IPS-20b (cell line): ENCODE measurements at regions not wholly inside any gene's neighbourhood (a gene's known extent, or its start where the extent isn't known, plus 50 kb on each side); places are given as distances from the start of the nearest gene placed in this dataset.

Source experiments
- H3K27ac ChIP-seq: one replicate; pipeline ENCODE4 v1.5.1; 2013; ENCODE audit warnings: low read length
- H3K27me3 ChIP-seq: 2 replicates; pipeline ENCODE4 v1.6.1; 2013; ENCODE audit warnings: mild to moderate bottlenecking, low read length, inconsistent platforms; ENCODE audit not compliant: insufficient read depth
- H3K36me3 ChIP-seq: 2 replicates; pipeline ENCODE4 v1.6.1; 2013; ENCODE audit warnings: low read depth, mild to moderate bottlenecking, inconsistent platforms, low read length, moderate library complexity; ENCODE audit not compliant: insufficient read depth
- H3K4me1 ChIP-seq: 2 replicates; pipeline ENCODE4 v1.6.1; 2013; ENCODE audit warnings: mild to moderate bottlenecking, control low read depth, inconsistent platforms, low read length, moderate library complexity; ENCODE audit not compliant: insufficient read depth
- H3K4me3 ChIP-seq: 2 replicates; pipeline ENCODE4 v1.5.1; 2013; ENCODE audit warnings: mild to moderate bottlenecking, low read length, inconsistent platforms
- H3K9ac ChIP-seq: 2 replicates; pipeline ENCODE4 v1.6.1; 2013; ENCODE audit warnings: low read depth, mild to moderate bottlenecking, inconsistent platforms, low read length, moderate library complexity
- H3K9me3 ChIP-seq: 2 replicates; pipeline ENCODE4 v1.6.1; 2013; ENCODE audit warnings: mild to moderate bottlenecking, low read depth, low read length, inconsistent platforms; ENCODE audit not compliant: insufficient read depth

DNA sequence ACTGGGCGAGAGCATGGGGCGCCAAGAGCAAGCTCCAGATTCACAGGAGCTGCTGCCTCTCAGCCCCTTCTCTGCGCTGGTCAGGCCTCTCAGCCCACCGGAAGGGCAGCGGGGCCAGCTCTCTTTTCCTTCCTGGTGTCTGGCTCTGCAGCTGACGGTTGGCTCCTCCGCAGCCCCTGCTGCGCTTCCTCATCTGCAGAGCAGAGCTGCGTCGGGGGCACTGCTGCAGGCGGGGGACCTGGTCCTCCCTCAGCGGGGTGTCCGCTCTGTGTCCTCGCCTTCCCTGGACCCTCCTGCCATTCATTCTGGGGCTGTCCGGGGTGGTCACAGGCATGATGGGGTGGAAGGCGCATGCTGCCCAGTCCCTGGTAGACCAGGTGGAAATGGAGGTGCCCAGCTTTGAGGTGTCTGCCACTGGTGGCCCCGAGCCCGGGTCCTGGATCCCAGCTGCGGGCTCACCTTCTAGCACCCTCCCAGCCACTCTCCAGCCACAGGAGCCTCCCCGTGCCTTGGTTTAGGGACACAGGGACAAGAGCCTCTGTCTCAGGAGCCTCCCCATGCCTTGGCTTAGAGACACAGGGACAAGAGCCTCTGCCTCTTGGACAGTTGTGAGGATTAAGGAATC is 84.8 kb downstream of the IRF8 start:
- H3K4me1 ChIP-seq, result no peaks in the 10 kb centered on the region
- H3K9me3 ChIP-seq, result no peaks in the 10 kb centered on the region
- H3K9ac ChIP-seq, result no peak overlapping the region
- H3K27me3 ChIP-seq, result no peaks in the 10 kb centered on the region
- no peak overlapping the region for H3K27ac ChIP-seq
- no peak overlapping the region for H3K4me3 ChIP-seq
- no peaks in the 10 kb centered on the region for H3K36me3 ChIP-seq

DNA sequence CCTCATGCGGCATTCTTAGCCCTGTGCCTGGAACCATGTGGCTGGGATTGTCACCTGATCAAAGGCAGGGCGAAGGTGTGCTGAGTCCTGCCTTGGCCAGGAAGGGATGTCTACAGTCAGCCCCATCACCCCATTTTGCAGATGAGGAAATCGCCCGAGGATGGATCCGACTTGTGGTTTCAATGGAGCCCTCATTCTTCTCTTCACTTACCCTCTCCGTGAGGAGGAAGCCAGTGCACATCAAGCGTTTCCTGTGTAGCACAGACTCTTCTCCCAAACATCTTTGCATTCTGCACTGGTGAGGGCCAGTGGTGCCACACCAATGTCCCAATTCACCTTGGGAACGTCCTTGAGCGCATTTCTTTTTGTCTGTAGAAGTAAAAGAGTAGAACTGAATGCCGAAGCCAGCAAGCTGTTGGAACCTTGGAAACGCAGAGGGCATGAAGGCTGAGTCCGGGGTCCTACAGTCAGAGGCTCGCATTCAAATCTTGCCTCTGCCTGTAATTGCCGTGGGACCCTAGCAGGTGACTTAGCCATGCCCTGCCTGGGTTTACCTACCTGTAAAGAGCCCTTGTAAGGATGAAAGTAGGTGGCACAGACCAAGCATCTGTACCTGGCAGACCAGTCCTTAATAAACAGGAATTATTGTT is 85.4 kb downstream of the IRF8 start:
- Histone ChIP-seq H3K9ac (no peak overlapping the region), H3K9me3 (no peaks in the 10 kb centered on the region), H3K4me1 (no peaks in the 10 kb centered on the region), H3K4me3 (no peak overlapping the region), H3K27me3 (no peaks in the 10 kb centered on the region), H3K36me3 (no peaks in the 10 kb centered on the region), H3K27ac (no peak overlapping the region)

GRCh38 chr16:85984947-85985451 is 86.0 kb downstream of the IRF8 start:
- H3K36me3 ChIP-seq, result no peaks in the 10 kb centered on the region
- H3K27ac ChIP-seq, result no peak overlapping the region
- H3K9ac ChIP-seq, result no peak overlapping the region
- H3K4me1 ChIP-seq, result no peaks in the 10 kb centered on the region
- no peaks in the 10 kb centered on the region for H3K9me3 ChIP-seq
- no peaks in the 10 kb centered on the region for H3K27me3 ChIP-seq
- no peak overlapping the region for H3K4me3 ChIP-seq

GRCh38 chr16:85986931-85987749 is 88.2 kb downstream of the IRF8 start:
- no peak overlapping the region for H3K4me3 ChIP-seq
- no peak overlapping the region for H3K27ac ChIP-seq
- H3K4me1 ChIP-seq, result no peaks in the 10 kb centered on the region
- H3K9me3 ChIP-seq, result no peaks in the 10 kb centered on the region
- no peaks in the 10 kb centered on the region for H3K27me3 ChIP-seq
- no peaks in the 10 kb centered on the region for H3K36me3 ChIP-seq
- no peak overlapping the region for H3K9ac ChIP-seq

DNA sequence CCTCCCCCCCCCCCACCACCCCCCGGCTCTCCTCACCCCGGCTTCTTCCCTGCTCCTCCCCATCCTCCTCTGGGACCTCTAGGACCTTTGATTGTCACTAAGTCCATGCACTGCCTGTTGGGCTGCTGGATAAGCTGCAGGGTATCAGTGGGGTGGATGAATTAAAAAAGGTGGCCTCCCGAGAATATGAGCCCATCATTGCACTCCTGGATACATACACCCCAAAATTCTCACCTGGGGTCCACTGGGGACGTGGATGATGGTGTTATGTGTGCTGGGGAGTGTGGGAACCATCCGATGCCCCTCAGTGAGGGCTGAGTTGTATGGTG is 88.8 kb downstream of the IRF8 start:
- no peaks in the 10 kb centered on the region for H3K36me3 ChIP-seq
- H3K9ac ChIP-seq, result no peak overlapping the region
- no peak overlapping the region for H3K27ac ChIP-seq
- no peaks in the 10 kb centered on the region for H3K27me3 ChIP-seq
- no peaks in the 10 kb centered on the region for H3K9me3 ChIP-seq
- no peak overlapping the region for H3K4me3 ChIP-seq
- no peaks in the 10 kb centered on the region for H3K4me1 ChIP-seq

GRCh38 chr16:85988306-85988705 is 89.3 kb downstream of the IRF8 start:
- no peaks in the 10 kb centered on the region for H3K27me3 ChIP-seq

GRCh38 chr16:85988723-85989313 is 89.9 kb downstream of the IRF8 start:
- H3K9me3 ChIP-seq, result no peaks in the 10 kb centered on the region
- no peak overlapping the region for H3K4me3 ChIP-seq
- no peaks in the 10 kb centered on the region for H3K4me1 ChIP-seq
- H3K9ac ChIP-seq, result no peak overlapping the region
- H3K27me3 ChIP-seq, result no peaks in the 10 kb centered on the region
- H3K27ac ChIP-seq, result no peak overlapping the region
- H3K36me3 ChIP-seq, result no peaks in the 10 kb centered on the region

More at GRCh38 chr16:85988306-85988705, 89.3 kb downstream of the IRF8 start:
- no peak overlapping the region for H3K9ac ChIP-seq
- H3K36me3 ChIP-seq, result no peaks in the 10 kb centered on the region
- H3K4me1 ChIP-seq, result no peaks in the 10 kb centered on the region
- H3K27ac ChIP-seq, result no peak overlapping the region
- H3K9me3 ChIP-seq, result no peaks in the 10 kb centered on the region
- H3K4me3 ChIP-seq, result no peak overlapping the region

GRCh38 chr16:85989376-85989775 is 90.4 kb downstream of the IRF8 start:
- H3K9me3 ChIP-seq, result no peaks in the 10 kb centered on the region
- no peaks in the 10 kb centered on the region for H3K36me3 ChIP-seq
- H3K27me3 ChIP-seq, result no peaks in the 10 kb centered on the region
- H3K4me1 ChIP-seq, result no peaks in the 10 kb centered on the region
- H3K4me3 ChIP-seq, result no peak overlapping the region
- H3K27ac ChIP-seq, result no peak overlapping the region
- H3K9ac ChIP-seq, result no peak overlapping the region

DNA sequence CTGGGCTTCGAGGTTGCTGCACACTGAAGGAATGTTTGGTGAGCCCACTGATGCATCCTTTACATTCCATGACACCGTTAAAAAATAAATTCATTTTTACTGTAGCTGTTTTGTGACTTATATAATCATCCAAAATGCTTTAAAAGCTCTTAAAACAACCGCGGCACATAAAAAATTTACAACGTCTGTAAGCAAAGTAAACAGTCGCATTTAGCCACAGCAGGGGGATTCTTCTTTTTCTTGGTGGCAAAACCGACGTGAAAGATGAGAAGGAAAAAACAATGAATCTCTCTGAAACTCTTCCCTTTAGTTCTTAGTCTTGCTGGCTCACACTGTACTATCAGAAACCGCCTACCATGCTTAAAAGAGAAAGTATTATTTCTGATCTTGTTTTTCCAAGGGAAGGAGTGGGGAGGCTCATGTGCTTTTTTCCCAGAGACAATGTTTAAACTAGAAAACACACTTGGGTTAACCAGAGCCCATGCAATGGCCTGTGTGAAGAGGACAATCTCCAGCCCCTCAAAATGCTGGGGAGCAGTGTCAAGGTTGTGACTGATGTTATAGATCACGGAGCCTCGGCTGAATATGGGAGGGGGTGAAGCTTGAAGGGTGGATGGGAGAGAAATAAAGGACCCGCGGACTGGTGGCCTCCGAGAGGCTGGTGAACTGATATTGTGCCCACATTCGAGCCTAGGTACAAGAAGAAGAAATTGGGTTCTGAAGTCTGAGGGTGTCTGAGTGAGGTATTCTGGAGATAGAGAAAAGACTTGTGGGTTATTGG is 91.1 kb downstream of the IRF8 start:
- H3K36me3 ChIP-seq, result no peaks in the 10 kb centered on the region
- H3K4me1 ChIP-seq, result no peaks in the 10 kb centered on the region
- no peak overlapping the region for H3K27ac ChIP-seq
- H3K4me3 ChIP-seq, result no peak overlapping the region
- H3K9me3 ChIP-seq, result no peaks in the 10 kb centered on the region
- H3K9ac ChIP-seq, result no peak overlapping the region
- no peaks in the 10 kb centered on the region for H3K27me3 ChIP-seq

DNA sequence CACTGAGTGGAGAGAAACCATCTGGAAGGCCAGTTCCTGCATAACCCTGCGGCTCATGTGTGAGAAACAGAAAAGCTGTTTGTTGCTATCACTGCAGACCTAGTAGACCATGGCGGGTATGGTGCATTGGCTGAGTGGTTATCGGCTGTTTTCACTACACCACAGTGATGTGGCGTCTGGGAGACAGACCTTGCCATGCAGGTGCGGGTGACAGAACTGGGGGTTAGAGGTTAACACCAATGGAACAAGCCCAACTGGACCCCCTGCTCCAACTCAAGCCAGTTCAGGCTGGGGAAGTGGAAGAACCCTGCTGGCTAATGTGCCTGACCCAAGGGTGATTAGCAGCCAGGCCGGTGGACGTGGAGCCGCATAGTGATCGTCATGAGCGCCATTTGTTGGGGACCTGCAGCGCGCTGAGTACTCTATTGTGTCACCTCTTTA is 91.9 kb downstream of the IRF8 start:
- no peaks in the 10 kb centered on the region for H3K36me3 ChIP-seq
- H3K4me3 ChIP-seq, result no peak overlapping the region
- no peak overlapping the region for H3K9ac ChIP-seq
- H3K27me3 ChIP-seq, result no peaks in the 10 kb centered on the region
- H3K9me3 ChIP-seq, result no peaks in the 10 kb centered on the region
- H3K4me1 ChIP-seq, result no peaks in the 10 kb centered on the region
- no peak overlapping the region for H3K27ac ChIP-seq

DNA sequence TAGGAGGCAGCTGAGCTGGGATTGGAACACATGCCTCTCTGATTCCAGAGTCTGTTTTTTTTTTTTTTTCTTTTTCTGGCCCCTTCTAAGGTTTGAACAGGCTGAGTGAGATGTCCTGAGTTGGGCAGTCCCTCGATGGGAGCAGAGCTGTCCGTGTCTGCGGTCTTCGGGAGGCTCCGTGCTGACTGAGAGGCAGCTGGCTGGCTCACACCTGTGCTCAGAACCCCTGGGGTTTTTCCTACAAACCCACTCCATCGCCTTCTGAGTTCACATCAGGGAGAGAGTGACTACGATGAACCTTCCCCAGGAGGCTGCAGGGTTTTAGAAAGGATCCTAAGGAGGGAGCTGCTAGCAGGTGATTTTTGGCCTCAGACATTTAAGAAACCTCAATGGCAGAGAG is 92.5 kb downstream of the IRF8 start:
- H3K27me3 ChIP-seq, result 0 out of 2 replicates have a peak, but pooled peaks cover 3% of the 10 kb centered on the region
- no peak overlapping the region for H3K9ac ChIP-seq
- H3K27ac ChIP-seq, result no peak overlapping the region

More for the DNA sequence above, 92.5 kb downstream of the IRF8 start:
- Histone ChIP-seq H3K4me1 (no peaks in the 10 kb centered on the region), H3K9me3 (no peaks in the 10 kb centered on the region), H3K36me3 (no peaks in the 10 kb centered on the region), H3K4me3 (no peak overlapping the region)
